HG03103 (cell line): ENCODE measurements at regions not wholly inside any gene's neighbourhood (a gene's known extent, or its start where the extent isn't known, plus 50 kb on each side); places are given as distances from the start of the nearest gene placed in this dataset.

ENCODE experiments used
- ATAC-seq: cut with Tn5 transposase; IDR thresholded peaks from one replicate; pipeline ENCODE4 v1.9.1; 2021; ENCODE audit warnings: low read depth; ENCODE audit not compliant: unreplicated experiment

DNA sequence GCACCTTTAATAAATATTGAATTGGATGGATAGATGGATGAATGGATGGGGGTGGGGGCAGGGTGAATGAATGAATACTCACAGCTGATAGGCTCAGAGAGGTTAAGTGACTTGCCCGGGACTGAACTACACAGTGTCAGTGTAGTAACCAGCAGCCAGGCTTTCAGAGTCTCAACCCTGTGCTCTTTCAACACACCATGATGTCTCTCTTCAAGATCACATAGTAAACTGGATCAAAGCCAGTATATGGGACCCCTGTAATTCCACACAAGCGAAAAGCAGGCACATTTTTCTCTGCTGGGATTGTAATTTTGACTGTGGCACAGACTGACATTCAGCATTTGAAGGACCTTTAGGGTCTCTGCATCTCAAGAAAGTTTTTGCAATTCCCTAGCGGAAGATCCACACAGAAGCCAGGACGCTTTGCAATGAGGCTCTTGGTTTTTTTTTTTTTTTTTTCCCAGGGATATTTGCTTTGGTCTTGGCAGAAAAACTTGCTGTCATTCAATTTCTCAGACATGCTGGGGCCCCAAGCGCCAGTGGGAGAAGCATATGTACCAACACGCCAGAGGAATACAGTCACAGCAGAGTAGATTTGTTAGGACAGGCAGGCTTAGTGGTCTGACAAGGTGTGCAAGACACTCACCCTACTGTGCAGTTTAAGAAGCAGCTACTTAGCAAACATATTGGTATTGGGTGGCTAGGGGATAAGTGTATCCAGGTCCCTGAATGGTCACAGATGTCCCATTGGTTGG lies 213.1 kb upstream of the CAMK1G start:
- no peak for ATAC-seq

DNA sequence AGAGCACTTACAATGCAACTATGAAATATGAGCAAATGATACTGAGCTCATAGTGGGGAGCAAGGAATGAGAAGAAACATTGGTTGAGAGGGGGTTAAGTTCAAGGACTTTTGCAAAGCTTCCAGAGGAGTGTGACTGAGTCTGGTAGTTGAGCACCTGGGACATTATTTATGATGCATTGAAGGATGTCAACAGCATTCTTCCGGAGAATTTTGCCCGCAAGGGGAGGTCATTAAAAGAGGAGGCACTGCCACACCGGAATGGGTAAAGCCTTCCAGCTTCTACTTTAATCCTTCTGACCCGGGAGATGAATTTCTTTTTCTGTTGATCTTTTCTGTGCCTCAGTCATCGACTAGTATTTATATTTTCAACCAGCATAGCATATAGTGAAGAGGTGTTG lies 208.4 kb upstream of the CAMK1G start:
- no peak for ATAC-seq

DNA sequence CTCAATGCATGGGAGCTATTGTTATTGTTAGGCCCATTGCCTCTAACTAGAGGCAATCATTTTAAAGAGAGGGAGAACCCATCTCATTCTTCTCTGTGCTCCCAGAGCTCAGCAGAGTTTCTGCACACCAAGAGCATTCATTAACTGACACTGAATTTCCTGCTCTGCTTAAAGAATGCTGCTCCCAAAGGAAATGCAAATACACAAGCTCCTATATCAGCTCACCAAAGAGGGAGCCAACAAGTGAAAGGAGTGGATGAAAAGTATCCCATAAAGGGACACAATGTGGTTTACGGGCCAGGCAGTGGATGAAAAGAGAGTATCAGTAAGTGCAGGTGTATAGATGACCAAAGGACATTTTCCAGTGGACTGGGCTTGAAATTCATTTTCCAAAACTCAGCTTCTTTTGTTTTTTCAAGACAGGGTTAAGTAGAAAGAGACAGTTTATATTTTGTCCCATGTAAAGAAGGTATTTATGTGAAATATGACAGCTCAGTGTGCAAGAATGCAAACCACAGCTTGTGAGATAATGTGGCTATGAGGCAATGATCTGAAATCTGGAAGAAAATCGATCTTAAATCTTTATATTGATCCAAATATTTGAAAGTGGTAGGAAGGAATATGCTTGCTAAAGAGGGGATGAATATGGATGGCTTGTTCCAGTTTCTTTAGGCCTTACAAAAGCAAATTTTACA lies 207.7 kb upstream of the CAMK1G start:
- no peak for ATAC-seq

- no peak for ATAC-seq
Observed at GRCh38 chr1:209376774-209377173, 206.7 kb upstream of the CAMK1G start.

DNA sequence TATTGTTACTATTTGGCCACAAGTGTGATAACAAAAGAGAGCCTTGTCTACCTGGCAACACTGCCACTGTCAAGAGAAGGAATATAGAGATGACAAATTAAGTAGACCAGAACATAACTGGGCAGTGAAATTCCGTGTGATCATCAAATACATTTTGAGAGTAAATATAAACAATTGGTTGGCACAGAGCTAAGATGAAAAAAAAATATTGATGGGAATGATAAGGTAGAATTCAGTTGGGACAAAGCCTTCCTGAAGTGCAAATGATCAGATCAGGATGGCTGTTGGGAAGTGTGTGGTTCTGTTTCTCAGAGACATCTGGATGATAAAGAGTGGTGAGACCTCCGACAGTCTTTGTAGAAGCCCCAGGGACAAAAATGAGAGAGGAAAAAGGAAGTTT lies 205.5 kb upstream of the CAMK1G start:
- no peak for ATAC-seq

DNA sequence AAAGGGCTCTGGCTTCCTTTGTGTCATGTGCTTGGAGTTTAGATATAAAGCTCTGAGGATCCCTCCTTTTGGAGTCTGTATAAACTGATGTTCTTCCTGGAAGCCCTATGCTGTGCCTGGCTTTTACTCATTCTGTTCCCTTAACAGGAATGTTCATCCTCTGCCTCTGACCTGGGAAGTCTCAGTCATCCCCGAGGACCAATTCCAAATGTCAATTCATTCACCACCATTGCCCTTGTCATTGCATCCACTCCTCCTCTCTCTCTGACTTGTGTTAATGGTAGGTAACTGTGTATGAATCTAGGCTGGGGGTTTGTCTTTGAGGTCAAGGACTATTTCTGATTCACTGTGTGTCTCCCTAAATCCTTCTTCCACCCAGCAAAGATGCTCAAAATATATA lies 204.2 kb upstream of the CAMK1G start:
- no peak for ATAC-seq

DNA sequence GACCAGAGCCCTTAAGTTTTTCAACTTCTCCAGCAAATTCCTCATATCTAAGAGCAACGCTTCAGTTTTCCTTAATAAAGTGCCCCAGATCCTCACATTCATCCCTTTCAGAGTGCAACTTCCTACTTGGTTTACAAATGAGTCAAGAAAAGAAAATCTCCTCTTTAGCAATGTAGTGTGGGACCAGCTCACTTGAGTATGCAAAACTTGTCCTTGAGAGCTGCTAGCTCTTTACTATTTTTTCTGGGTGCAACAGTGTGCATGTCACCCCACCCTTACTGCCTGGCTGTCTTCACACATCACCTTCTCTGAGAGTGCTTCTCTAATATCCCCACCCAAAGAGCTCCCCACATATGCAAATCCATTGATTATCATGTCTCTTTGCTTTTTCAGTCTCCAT lies 203.1 kb upstream of the CAMK1G start:
- ATAC-seq = no peak

DNA sequence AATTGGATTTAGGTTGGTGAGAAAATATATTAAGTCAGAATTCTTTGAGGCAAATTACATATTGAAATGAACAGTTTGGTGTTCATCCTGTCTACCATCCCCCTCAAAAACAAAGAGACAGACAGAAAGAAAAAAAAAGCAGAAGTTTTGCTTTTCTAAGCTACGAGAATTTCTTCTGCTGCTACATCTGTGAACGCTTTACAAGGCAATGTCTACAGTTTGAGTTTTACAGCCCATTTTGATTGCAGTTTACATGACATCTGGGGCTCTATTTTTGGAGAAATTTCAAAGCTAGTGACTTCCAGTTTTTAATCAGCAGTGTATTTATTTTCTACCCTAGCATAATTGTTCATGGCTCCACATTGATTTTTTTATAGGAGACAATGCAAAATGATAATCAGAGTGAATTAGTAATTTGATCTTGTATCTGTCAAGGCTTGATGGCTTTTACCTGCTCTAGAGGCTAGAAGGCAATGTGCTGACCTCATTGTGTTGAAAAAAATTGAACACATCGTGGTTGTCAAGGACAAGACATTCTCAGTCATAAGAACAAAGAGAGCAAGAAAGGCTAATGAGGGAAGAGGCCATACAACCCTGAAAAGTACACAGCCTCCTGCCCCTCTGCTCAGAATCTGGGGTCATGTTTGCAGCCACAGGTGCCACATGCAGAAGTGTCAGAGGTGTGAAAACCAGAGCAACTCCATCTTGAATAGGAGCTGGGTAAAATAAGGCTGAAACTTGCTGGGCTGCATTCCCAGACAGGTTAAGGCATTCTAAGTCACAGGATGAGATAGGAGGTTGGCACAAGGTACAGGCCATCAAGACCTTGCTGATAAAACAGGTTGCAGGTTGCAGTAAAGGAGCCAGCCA lies 201.0 kb upstream of the CAMK1G start:
- no peak for ATAC-seq

DNA sequence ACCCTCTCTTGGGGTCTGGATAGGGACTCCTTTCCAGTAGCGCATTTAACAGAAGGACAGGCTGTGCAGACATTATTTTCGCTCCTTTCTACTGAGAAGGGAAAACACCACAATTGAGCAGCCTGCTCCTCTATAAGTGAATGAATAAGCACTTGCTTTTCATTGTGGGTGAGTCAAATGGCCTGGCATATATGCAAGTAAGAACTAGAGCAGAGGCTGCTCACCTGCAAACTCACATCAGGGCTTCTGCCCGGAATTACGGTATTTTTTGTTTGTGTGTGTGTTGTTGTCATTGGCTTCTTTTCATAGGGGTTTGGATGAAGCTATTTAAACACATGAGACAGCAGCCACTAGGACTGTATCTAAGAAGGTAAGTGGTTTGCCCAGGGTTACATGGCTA lies 200.1 kb upstream of the CAMK1G start:
- no peak for ATAC-seq

DNA sequence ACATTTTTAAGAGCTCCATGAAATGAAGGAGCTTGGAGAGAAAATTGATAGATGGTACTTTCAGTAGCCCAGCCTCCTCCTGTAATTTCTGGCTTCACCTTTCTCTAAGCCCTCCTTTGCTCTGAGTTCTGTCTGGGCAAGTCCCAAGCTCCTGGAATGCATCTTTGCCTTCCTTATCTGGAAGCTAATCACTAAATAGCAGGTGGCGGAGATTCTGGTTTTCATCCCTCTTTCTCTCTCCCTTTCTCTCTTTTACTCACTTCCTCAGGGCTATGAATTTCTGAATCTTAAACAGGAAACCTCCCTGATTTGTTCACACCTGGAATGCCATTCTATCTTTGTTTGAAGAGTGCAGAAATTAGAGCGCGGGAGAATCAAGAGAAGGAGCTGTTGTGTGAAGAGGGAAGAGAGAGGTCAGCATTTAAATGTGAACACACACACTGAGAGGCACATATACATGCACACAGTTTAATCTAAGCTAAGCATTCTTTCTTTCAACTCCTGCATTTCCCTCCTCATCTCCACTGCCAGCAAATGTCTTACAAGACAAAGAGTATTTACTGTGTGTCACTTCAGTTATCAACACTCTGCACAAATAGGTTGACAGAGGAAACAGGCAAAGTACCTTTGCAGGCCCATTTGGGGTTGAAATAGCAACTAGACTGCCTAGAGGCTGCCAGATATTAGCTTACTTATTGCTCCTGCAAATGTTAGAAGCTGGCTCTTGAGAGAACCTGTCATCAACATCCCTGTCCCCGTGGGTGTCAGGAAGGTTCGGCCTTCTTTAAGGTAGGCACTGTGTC lies 199.4 kb upstream of the CAMK1G start:
- no peak for ATAC-seq

GRCh38 chr1:209384710-209385550 lies 198.6 kb upstream of the CAMK1G start:
- no peak for ATAC-seq

- no peak for ATAC-seq
Observed at GRCh38 chr1:209386156-209386555, 197.4 kb upstream of the CAMK1G start.

DNA sequence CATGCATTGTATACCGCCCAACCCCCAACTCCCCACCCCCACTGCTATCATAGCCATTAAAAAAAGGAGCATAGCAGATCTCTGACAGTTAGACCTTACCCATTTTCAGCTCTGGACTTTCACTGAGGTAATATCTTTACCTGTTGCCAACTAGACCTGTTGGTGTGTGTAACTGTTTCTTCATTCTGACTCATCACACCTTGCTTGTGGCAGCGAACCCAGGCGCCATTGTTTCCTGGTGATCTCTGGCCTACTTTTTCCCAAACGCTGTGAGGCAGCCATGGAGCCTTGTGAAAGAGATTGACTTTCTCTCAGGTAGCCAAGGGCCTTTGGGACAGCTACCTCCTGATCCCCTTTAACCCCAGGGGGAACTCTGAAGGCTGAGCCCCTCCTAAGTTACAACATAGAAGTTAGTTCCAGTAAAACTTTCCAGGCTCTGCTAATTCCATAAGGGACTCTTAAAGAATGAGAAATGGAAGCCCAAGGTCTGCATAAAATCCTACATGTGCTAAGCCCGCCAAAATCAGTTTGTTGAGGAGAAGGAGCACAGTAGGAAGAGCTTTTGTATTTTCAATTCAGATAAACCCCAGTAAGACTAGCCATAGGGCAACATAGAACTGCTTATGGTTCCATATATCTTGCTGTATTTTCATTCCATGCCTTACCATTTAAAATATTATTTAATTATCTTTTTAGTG lies 196.1 kb upstream of the CAMK1G start:
- ATAC-seq = no peak

DNA sequence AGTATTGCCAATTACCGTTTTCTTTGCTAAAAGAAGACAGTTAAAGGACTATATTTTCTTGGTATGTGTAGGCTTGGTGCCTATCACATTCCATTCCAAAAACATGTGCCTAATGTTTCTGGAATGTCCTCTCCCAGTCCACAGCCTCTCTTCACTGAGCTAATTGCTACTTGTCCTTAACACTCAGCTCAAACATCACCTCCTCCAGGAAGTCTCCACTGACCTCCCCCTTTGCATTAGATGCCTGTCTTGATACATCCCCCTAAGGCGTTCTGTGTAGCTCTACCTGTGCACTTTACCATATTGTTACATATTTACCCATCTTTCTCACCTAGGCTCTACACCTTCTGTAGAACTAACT lies 195.6 kb upstream of the CAMK1G start:
- no peak for ATAC-seq

- ATAC-seq = no peak
Observed at GRCh38 chr1:209388358-209388757, 195.2 kb upstream of the CAMK1G start.

DNA sequence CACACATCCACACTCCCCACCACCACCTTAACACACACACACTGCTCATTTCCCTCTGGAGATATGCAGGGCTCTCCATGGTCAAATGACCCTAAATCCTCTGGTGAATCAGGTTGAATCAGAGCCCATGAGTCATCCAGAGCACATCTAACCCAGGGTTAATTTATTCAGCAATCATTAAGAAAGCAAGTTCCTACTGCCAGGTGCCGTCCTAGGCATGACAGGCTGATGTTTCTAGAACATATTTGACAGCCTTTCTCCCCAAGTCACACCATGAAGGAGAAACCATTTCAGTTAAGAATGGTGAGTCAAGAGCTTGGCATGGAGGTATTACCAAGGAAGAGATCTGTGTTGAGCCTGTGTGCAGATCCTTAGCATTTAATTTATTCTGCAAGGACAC lies 194.3 kb upstream of the CAMK1G start:
- ATAC-seq = no peak

DNA sequence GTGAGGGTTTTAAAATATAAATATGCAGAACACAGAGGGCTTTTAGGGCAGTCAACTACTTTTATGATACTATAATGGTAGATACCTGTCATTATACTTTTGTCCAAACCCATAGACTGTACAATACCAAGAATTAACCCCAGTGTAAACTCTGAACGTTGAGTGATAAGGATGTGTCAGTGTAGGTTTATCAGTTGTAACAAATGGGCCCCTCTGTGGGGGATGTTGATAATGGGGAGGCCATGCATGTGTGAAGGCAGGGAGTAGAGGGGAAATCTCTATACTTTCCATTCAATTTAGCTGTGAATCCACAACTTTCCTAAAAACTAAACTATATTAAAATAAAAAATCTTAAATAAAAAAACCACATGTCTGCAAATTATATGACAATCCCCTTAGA lies 193.5 kb upstream of the CAMK1G start:
- no peak for ATAC-seq

DNA sequence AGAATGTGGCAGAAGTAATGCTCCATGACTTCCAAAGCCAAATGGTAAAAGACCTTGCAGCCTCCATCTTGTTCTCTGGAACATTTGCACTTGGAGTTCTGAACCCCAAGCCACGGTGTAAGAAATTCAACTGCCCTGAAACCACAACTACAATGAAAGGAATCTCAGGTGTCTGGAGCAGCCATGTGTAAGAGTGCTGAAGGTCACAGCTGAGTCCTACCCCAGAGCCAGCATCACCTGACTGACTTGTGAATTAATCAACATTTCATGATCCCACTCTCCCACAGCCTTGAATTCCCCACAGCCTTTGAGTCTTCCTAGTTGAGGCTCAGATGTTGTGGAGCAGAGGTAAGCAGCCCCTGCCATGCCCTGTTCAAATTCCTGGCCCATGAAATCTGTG lies 192.8 kb upstream of the CAMK1G start:
- no peak for ATAC-seq

DNA sequence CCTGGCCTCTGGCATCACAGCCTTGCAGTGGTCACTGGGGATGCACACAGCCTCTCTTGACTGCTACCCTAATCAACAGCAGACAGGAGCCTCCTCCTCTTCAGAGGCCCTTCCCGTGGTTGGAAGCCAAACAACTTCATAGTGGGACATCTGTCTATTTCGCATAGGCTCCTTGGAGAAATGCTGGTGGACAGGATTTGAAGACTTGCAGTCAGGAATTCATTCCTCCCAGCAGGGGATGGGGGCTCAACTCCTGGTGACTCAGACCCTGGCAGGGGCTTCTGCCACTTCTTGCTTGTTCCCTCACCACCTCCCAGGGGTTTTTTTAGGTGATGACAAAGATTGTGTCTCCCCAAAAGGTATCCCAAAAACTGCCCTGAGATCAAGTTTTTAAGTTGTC lies 191.7 kb upstream of the CAMK1G start:
- ATAC-seq = no peak
